K562 (cell line): ENCODE measurements at regions not wholly inside any gene's neighbourhood (a gene's known extent, or its start where the extent isn't known, plus 50 kb on each side); places are given as distances from the start of the nearest gene placed in this dataset.

Experiments
- ATAC-seq: fragments of 200-7000 bp; cut with Tn5 transposase; 3 replicates; pipeline ENCODE4 v1.9.1; 2020; ENCODE audit warnings: moderate library complexity
- BruUV-seq: library from RNA; stranded (reverse); fragments of 400-500 nt; replicated peaks from 2 replicates; lab custom pipeline; 2021; lab: Mats Ljungman, UMichigan
- CTCF ChIA-PET: fragments of 300-600 bp; formaldehyde crosslinking; extraction: SDS; loops from one replicate; lab custom pipeline; 2021; ENCODE audit warnings: low intra/inter-chr PET ratio; lab: Yijun Ruan, JAX
- POLR2A ChIA-PET: fragments of 300-600, 350-650 bp; sonication (Branson Sonifier 250); formaldehyde crosslinking; extraction: SDS; loops from one replicate; lab custom pipeline; 2021; ENCODE audit warnings: antibody characterized with exemption, inconsistent platforms; lab: Yijun Ruan, JAX
- DNase-seq, 4 experiments: peaks; one replicate each; pipeline versions ENCODE4 v3.0.0 to v3.0.0-alpha.2; 2011 to 2018; ENCODE audit warnings: low spot score in 3 of 4, mixed read lengths in 3 of 4; ENCODE audit errors: extremely low read depth in 1 of 4
- FAIRE-seq: peaks from 2 replicates; lab custom pipeline; 2011; peaks lifted over from hg19 to GRCh38; lab: Jason Lieb, UNC
- H2AFZ ChIP-seq: 2 replicates; pipeline ENCODE4 v1.6.0; 2011; ENCODE audit warnings: low read depth, low read length, control low read depth, inconsistent platforms
- H3K27ac ChIP-seq: fragments of 200-600 bp; 3 replicates; pipeline ENCODE4 v1.8.0; 2011; ENCODE audit warnings: low read depth, mild to moderate bottlenecking, control low read depth, inconsistent platforms, low read length, moderate library complexity, mixed read lengths; ENCODE audit errors: extremely low read depth
- H3K27me3 ChIP-seq, 2 experiments: fragments of 300-600 bp in 1 of 2; 2 replicates in 1 of 2; 3 replicates in 1 of 2; pipeline versions ENCODE4 v1.6.0 to v1.8.0; 2011; ENCODE audit warnings: inconsistent platforms in 2 of 2, low read length in 2 of 2, mild to moderate bottlenecking in 1 of 2, mixed read lengths in 1 of 2, moderate library complexity in 1 of 2; ENCODE audit not compliant: control insufficient read depth in 2 of 2, insufficient read depth in 2 of 2
- H3K36me3 ChIP-seq: fragments of 300-600 bp; 3 replicates; pipeline ENCODE4 v1.8.0; 2011; ENCODE audit warnings: mild to moderate bottlenecking, low read length, inconsistent platforms; ENCODE audit not compliant: control insufficient read depth, insufficient read depth
- H3K4me1 ChIP-seq, 2 experiments: fragments of 200-600 bp in 1 of 2; replicated peaks in 1 of 2; 2 replicates in 1 of 2; 3 replicates in 1 of 2; pipeline versions ENCODE4 v1.5.1 to v1.8.0; 2011; ENCODE audit warnings: inconsistent platforms in 2 of 2, low read length in 2 of 2, mild to moderate bottlenecking in 1 of 2, mixed read lengths in 1 of 2, moderate library complexity in 1 of 2; ENCODE audit not compliant: control insufficient read depth in 2 of 2, insufficient read depth in 2 of 2
- H3K4me2 ChIP-seq: 2 replicates; pipeline ENCODE4 v1.6.1; 2011; ENCODE audit warnings: low read length, control low read depth, inconsistent platforms, mixed read lengths; ENCODE audit not compliant: insufficient read depth
- H3K4me3 ChIP-seq: fragments of 200-600 bp; sonication (generic), shearing (Covaris generic); 2 replicates; pipeline ENCODE4 v1.5.1; 2016; ENCODE audit warnings: control low read depth, inconsistent platforms
- H3K79me2 ChIP-seq: fragments of 200-600 bp; 3 replicates; pipeline ENCODE4 v1.8.0; 2011; ENCODE audit warnings: low read length, inconsistent platforms; ENCODE audit not compliant: control insufficient read depth, insufficient read depth
- H3K9ac ChIP-seq, 2 experiments: 2 replicates each; pipeline versions ENCODE4 v1.6.0 to v1.6.1; 2011; ENCODE audit warnings: low read depth in 2 of 2, low read length in 2 of 2, control low read depth in 1 of 2, inconsistent platforms in 1 of 2, mild to moderate bottlenecking in 1 of 2, mixed read lengths in 1 of 2; ENCODE audit not compliant: insufficient read depth in 1 of 2
- H3K9me1 ChIP-seq: one replicate; pipeline ENCODE4 v1.6.0; 2011; ENCODE audit warnings: inconsistent platforms, mild to moderate bottlenecking, low read length, moderate library complexity; ENCODE audit not compliant: control insufficient read depth, insufficient read depth
- H3K9me3 ChIP-seq: replicated peaks from 2 replicates; pipeline ENCODE4 v1.5.1; 2011; ENCODE audit warnings: low read depth, low read length, inconsistent platforms; ENCODE audit not compliant: control insufficient read depth, insufficient read depth
- H4K20me1 ChIP-seq: replicated peaks from 2 replicates; pipeline ENCODE4 v1.6.1; 2011; ENCODE audit warnings: low read length, inconsistent platforms, mixed read lengths; ENCODE audit not compliant: control insufficient read depth, insufficient read depth
- DPF2 ChIP-seq: fragments of 450-650 bp; IDR thresholded peaks from 2 replicates; pipeline ENCODE4 v1.6.1; 2016
- HDAC6 ChIP-seq: IDR thresholded peaks from 2 replicates; pipeline ENCODE4 v1.6.1; 2012; ENCODE audit warnings: low read depth, mild to moderate bottlenecking, control low read depth, inconsistent platforms, low read length, moderate library complexity
- HNRNPH1 ChIP-seq: fragments of 200-400 bp; formaldehyde crosslinking; optimal IDR thresholded peaks from 2 replicates; pipeline ENCODE3; 2017; ENCODE audit warnings: low read depth, mild to moderate bottlenecking, low read length, moderate library complexity
- HNRNPLL ChIP-seq: fragments of 200-400 bp; formaldehyde crosslinking; IDR thresholded peaks from 2 replicates; pipeline ENCODE4 v1.6.1; 2017; ENCODE audit warnings: low read length, low read depth, mild to moderate bottlenecking; ENCODE audit not compliant: poor library complexity, severe bottlenecking
- HNRNPUL1 ChIP-seq: fragments of 200-400 bp; formaldehyde crosslinking; IDR thresholded peaks from 2 replicates; pipeline ENCODE4 v1.6.1; 2017; ENCODE audit warnings: low read length
- KLF16 ChIP-seq: IDR thresholded peaks from 2 replicates; pipeline ENCODE4 v1.6.1; 2016; ENCODE audit warnings: antibody characterized with exemption
- MEF2D ChIP-seq: conservative IDR thresholded peaks from 2 replicates; pipeline ENCODE4 v1.6.1; 2016; ENCODE audit warnings: low read depth, missing genetic modification characterization, missing compliant biosample characterization
- NEUROD1 ChIP-seq: fragments of 150-350 bp; IDR thresholded peaks from 2 replicates; pipeline ENCODE4 v1.6.1; 2014; ENCODE audit warnings: borderline replicate concordance, low read length, low read depth; ENCODE audit not compliant: partially characterized antibody
- PYGO2 ChIP-seq: fragments of 450-650 bp; IDR thresholded peaks from 2 replicates; pipeline ENCODE4 v1.6.1; 2016; ENCODE audit warnings: mild to moderate bottlenecking, missing genetic modification characterization, moderate library complexity, missing compliant biosample characterization
- SMAD2 ChIP-seq: fragments of 150-350 bp; IDR thresholded peaks from 2 replicates; pipeline ENCODE4 v1.6.1; 2014; ENCODE audit warnings: low read depth, mild to moderate bottlenecking, low read length
- SUPT5H ChIP-seq: fragments of 450-650 bp; IDR thresholded peaks from 2 replicates; pipeline ENCODE4 v1.6.1; 2016
- TFAM ChIP-seq: fragments of 250-450 bp; sonication (Bioruptor Pico); conservative IDR thresholded peaks from 2 replicates; pipeline ENCODE4 v1.5.0; 2021; ENCODE audit warnings: mild to moderate bottlenecking, moderate library complexity
- WHSC1 ChIP-seq: IDR thresholded peaks from one replicate; pipeline ENCODE4 v1.6.1; 2012; ENCODE audit warnings: low read length, control low read depth, inconsistent platforms
- YY1 ChIP-seq, 3 experiments: IDR thresholded peaks; 2 replicates each; pipeline ENCODE4 v1.6.1; 2011; ENCODE audit warnings: low read length in 2 of 3, mild to moderate bottlenecking in 2 of 3, moderate library complexity in 2 of 3, borderline replicate concordance in 1 of 3, control low read depth in 1 of 3, low read depth in 1 of 3; ENCODE audit not compliant: insufficient read depth in 3 of 3, insufficient replicate concordance in 2 of 3, control insufficient read depth in 1 of 3, insufficient read length in 1 of 3; ENCODE audit errors: extremely low read depth in 1 of 3
- ZKSCAN1 ChIP-seq: fragments of 150-350 bp; IDR thresholded peaks from 2 replicates; pipeline ENCODE4 v1.6.1; 2016; ENCODE audit warnings: low read depth, low read length
- WGBS: fragments of 100-300 bp; shearing (Covaris generic); methylation state at CpG from one replicate; pipeline ENCODE4 v1.1.6; 2016; ENCODE audit warnings: low coverage, mixed read lengths; ENCODE audit not compliant: insufficient coverage; ENCODE audit errors: missing lambda C conversion rate; 5-methylcytosine and 5-hydroxymethylcytosine counted together
- in situ Hi-C: fragments of 300-500 bp; cut with MboI; formaldehyde crosslinking; loops from 4 replicates; pipeline ENCODE4 v1.15.0; 2018; ENCODE audit warnings: inconsistent platforms, mixed read lengths
- intact Hi-C: fragments of 100-400 bp; cut with micrococcal nuclease; formaldehyde crosslinking; loops from 2 replicates; pipeline ENCODE4 v1.14.2; 2022
- TF ChIP-seq, protein P1 (sequence below): sonication (generic); formaldehyde crosslinking; IDR thresholded peaks from 2 replicates; pipeline ENCODE4 v1.5.0; 2020; ENCODE audit warnings: missing genetic modification reagents

DNA sequence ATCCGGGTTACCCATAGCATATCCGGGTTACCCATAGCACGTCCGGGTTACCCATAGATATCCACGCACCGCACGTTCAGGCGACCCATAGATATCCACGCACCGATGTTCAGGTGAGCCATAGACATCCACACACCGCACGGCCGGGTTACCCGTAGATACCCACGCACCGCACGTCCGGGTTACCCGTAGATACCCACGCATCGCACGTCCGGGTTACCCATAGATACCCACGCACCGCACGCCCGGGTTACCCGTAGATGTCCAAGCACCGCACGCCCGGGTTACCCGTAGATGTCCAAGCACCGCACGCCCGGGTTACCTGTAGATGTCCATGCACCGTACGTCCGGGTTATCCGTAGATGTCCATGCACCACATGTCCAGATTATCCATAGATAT, 60.3 kb upstream of the SYT1 start:
- Histone ChIP-seq H3K9me1 (no peaks in the 10 kb centered on the region), H3K4me3 (no peak overlapping the region), H3K4me2 (no peak overlapping the region), H3K27ac (no peak overlapping the region), H3K4me1 (no peaks in the 10 kb centered on the region), H4K20me1 (no peaks in the 10 kb centered on the region), H3K27me3 (no peaks in the 10 kb centered on the region), H2AFZ (no peak overlapping the region), H3K9me3 (0 out of 2 replicates have a peak, but pooled peaks cover 2% of the 10 kb centered on the region), H3K36me3 (no peaks in the 10 kb centered on the region), H3K9ac (no peak overlapping the region), H3K79me2 (no peaks in the 10 kb centered on the region)
- DNase-seq: no peak
- no TSS peak for BruUV-seq
- no peak for TF ChIP-seq YY1 (IDR thresholded peaks at IDR 0.05; ENCODE audit: borderline replicate concordance in 1 of 3, control insufficient read depth in 1 of 3, extremely low read depth in 1 of 3, insufficient read depth in 3 of 3, insufficient read length in 1 of 3, insufficient replicate concordance in 2 of 3, low read depth in 1 of 3, low read length in 2 of 3)
- no peak for TF ChIP-seq MEF2D
- no peak for TF ChIP-seq KLF16
- TF ChIP-seq SUPT5H: no peak
- TF ChIP-seq HNRNPLL: no peak
- TF ChIP-seq TFAM: no peak
- TF ChIP-seq, protein P1, sequence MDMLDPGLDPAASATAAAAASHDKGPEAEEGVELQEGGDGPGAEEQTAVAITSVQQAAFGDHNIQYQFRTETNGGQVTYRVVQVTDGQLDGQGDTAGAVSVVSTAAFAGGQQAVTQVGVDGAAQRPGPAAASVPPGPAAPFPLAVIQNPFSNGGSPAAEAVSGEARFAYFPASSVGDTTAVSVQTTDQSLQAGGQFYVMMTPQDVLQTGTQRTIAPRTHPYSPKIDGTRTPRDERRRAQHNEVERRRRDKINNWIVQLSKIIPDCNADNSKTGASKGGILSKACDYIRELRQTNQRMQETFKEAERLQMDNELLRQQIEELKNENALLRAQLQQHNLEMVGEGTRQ: no peak
- TF ChIP-seq SMAD2: no peak
- no peak for TF ChIP-seq NEUROD1
- no peak for TF ChIP-seq HNRNPUL1
- TF ChIP-seq HNRNPH1: no peak
- TF ChIP-seq PYGO2 (tag): no peak
- TF ChIP-seq WHSC1: no peak
- TF ChIP-seq ZKSCAN1: no peak
- no peak for TF ChIP-seq HDAC6
- TF ChIP-seq DPF2: no peak
- intact Hi-C loops (no loop called here), in situ Hi-C loops (no loop called here)
- ChIA-PET CTCF (no interaction called here), POLR2A (no interaction called here)
- WGBS: 6% methylated on average over 38 of the region's 39 CpGs
- ATAC-seq: no peak
- FAIRE-seq: no peak
